GM12875 (cell line): ENCODE measurements at regions not wholly inside any gene's neighbourhood (a gene's known extent, or its start where the extent isn't known, plus 50 kb on each side); places are given as distances from the start of the nearest gene placed in this dataset.

Experiments used
- H3K4me3 ChIP-seq: one replicate; pipeline ENCODE4 v1.5.1; 2011; ENCODE audit warnings: low read depth, low read length, control low read depth
- CTCF ChIP-seq: IDR thresholded peaks from 2 replicates; pipeline ENCODE4 v1.5.1; 2011; ENCODE audit warnings: low read depth, mild to moderate bottlenecking, control low read depth, inconsistent platforms, low read length, moderate library complexity, borderline replicate concordance; ENCODE audit not compliant: insufficient read depth

- no peak overlapping the region for H3K4me3 ChIP-seq
- no peak for TF ChIP-seq CTCF
Observed at GRCh38 chr5:58122848-58123392, 337.0 kb downstream of the PLK2 start.

- no peak for TF ChIP-seq CTCF
Observed at GRCh38 chr5:58122157-58122556, 337.7 kb downstream of the PLK2 start.

GRCh38 chr5:58121391-58121790 is 338.5 kb downstream of the PLK2 start:
- no peak overlapping the region for H3K4me3 ChIP-seq
- no peak for TF ChIP-seq CTCF

More at GRCh38 chr5:58122157-58122556, 337.7 kb downstream of the PLK2 start:
- H3K4me3 ChIP-seq = no peak overlapping the region

GRCh38 chr5:58117542-58117941 is 342.3 kb downstream of the PLK2 start:
- no peak for TF ChIP-seq CTCF
- H3K4me3 ChIP-seq = no peak overlapping the region

- TF ChIP-seq CTCF = no peak
- H3K4me3 ChIP-seq = no peak overlapping the region
Observed at GRCh38 chr5:58116346-58116745, 343.5 kb downstream of the PLK2 start.

- no peak for TF ChIP-seq CTCF
- no peak overlapping the region for H3K4me3 ChIP-seq
Observed at GRCh38 chr5:58115811-58116210, 344.1 kb downstream of the PLK2 start.

DNA sequence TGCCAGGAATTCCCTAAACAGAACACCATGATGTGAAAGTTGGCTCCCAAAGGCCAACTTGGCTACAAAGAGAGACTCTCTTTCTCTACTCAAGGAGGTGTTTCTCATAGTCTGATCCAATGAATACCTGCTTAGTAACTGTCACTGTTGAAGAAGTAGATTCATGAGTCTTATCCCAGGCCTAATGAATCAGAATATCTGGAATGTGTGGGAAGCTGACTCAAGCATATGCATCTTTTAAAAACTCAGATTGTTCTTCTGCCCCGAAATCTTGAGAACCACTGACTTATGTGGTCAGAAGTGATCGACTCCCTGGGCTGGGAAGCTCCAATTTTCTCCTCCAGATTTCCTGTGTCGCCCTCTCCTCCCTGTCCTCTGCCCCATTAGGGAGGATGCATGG is 345.6 kb downstream of the PLK2 start:
- TF ChIP-seq CTCF = no peak
- H3K4me3 ChIP-seq = no peak overlapping the region
